Esophagus squamous epithelium (tissue), 4 donors: ENCODE measurements at regions not wholly inside any gene's neighbourhood (a gene's known extent, or its start where the extent isn't known, plus 50 kb on each side); places are given as distances from the start of the nearest gene placed in this dataset.

ENCODE experiments used
- CTCF ChIP-seq, 6 experiments: fragments of 450-650 bp in 4 of 6; fragments of 200-600 bp in 2 of 6; sonication (generic) in 2 of 6; IDR thresholded peaks; one replicate each; pipeline ENCODE4 v1.5.1; 2016 to 2019; ENCODE audit warnings: antibody characterized with exemption in 6 of 6, mild to moderate bottlenecking in 4 of 6, moderate library complexity in 4 of 6
- POLR2A ChIP-seq, 4 donors: fragments of 450-650 bp; IDR thresholded peaks; one replicate each; pipeline ENCODE4 v1.6.1; 2017; ENCODE audit warnings: antibody characterized with exemption in 4 of 4, mild to moderate bottlenecking in 4 of 4, moderate library complexity in 3 of 4

- TF ChIP-seq POLR2A (IDR thresholded peaks at IDR 0.05): no peak
- no peak for TF ChIP-seq CTCF (IDR thresholded peaks at IDR 0.05)
These were observed 58.4 kb upstream of the FUT8 start for GRCh38 chr14:65354131-65354530.
